Activated CD4-positive, alpha-beta T cell treated with anti-CD3 and anti-CD28 coated beads, Interleukin-2, amount 50 U/mL, for 48 hours (primary cell): ENCODE measurements at regions not wholly inside any gene's neighbourhood (a gene's known extent, or its start where the extent isn't known, plus 50 kb on each side); places are given as distances from the start of the nearest gene placed in this dataset.

ENCODE experiments used
- DNase-seq, 2 experiments: peaks; one replicate each; pipeline ENCODE4 v3.0.0-alpha.2; 2020

DNA sequence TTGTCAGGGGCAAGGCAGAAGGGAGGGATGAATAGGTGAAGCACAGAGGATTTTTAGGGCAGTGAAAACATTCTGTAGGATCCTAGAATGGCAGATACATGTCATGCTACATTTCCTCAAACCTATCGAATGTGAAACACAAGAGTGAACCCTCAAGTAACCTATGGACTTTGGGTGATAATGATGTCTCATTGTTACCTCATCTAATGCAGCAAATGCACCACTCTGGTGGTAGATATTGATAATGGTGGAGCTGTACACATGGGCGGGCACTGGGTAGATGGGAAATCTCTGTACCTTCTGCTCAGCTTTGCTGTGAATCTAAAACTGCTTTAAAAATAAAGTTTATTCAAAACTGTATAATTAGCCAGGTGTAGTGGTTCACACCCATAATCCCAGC lies 95.2 kb upstream of the NCK2 start:
- DNase-seq = no peak

DNA sequence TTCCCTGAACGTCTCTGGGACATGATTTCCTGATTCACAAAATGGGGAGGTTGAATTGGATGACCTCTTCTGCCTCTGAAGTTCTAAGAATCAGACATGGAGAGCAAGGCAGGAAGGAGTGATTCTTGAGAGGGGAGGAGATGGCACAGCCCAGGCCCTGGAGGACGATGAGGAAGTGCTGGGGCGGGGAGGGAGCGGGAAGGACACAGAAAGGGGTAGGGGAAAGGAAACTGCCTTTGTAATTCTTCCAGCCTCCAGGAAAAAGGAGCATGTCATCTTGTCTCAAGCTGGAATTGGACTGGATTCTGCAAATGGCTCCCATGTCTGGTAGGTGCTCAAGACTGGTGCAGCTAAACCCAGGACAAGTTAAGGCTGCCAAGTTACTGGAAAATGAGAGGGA lies 97.0 kb upstream of the NCK2 start:
- no peak for DNase-seq

GRCh38 chr2:105646774-105647076 lies 98.0 kb upstream of the NCK2 start:
- no peak for DNase-seq

DNA sequence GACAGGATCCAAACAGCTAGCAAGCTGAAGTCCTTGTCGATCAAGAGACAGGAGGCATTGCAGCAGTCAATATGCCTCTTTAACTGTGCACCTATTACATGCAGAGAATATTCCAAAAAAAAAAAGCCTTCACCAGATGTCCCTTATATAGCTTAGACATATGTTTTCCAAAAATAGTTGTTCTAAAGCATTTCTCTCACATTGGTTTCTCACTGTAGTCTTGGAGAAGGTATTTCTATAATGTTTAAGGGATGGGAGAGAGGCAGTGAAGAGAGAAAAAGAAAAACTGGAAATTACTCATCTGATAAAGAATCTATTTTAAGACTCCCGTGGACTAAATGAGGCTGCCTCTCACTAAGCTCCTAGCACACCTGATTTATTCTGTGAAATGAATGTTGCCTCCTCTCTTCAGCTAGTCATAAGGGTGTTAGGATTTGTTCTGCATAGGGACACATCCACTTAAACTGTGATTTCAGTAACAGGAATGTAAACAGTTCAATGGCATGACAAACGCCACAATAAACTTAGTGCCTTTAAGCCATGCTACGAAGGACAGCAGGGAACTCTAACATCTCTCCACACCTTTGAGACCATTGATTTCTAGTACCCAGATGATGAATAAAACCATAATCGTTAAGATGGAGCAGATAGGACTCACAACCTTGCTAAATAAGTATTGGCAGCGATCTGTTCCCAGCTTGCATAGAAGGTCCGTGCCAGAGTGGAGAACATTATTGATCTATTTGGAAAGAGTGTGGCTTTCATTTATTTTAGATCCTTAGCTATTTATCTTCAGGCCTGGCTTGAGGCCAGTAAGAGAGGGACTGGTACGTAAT lies 98.6 kb upstream of the NCK2 start:
- no peak for DNase-seq

- DNase-seq = no peak
Observed at GRCh38 chr2:105645031-105645937, 99.4 kb upstream of the NCK2 start.

- DNase-seq = no peak
Observed at GRCh38 chr2:105644174-105644980, 100.3 kb upstream of the NCK2 start.

DNA sequence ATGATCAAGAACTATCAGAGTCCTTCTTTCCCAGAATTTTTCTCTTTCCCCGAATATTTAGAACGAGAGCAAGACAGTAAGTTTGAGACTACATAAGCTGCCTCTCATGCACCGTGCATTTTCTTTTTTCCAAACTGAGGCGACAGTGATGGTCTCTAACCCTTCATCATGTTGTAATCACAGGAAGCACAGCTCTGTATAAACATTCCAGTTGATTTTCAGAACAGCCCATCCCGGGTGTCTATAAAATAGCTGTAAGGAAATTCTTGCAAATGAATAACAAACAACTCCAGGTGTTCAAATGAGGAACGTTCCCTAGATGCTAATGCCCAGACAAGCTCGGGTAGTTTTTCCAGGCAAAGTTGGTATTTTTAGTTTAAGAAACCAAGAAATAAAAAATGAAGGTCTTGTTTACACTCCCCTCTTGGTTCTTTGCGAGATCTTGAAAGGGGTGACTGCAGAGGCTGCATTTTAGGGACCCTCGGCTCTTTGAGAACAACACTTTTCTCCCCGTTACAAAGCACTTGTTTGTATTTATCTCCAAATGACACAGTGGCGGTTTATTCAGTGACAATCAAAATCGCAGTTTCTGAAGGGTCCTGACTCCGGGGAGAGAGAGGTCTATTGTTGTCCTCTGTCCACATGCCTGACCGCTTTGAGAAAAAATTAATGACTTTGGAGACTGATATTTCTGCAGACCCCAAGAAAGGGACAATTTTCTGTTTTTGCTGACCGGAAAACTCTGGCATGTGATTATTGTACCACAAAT lies 101.1 kb upstream of the NCK2 start:
- DNase-seq = no peak

- no peak for DNase-seq
Observed at GRCh38 chr2:105641389-105641811, 103.3 kb upstream of the NCK2 start.

DNA sequence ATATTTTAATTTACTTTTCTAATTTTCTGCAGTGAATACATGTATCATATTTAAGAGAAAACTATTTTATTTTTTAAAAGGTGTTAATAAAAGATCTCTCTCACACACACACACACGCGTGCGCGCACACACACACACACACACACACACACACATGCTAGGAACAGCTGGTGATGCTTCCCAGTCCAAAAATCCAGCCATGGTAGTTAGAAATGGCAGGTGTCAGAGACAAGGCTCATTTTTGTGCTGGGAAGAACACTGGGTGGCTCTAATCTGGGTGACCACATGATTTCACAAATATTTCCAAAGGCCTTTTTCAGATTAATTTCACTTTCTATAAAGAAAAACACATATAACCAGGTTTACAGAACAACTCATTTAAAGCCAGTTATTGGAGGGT lies 104.5 kb upstream of the NCK2 start:
- no peak for DNase-seq

DNA sequence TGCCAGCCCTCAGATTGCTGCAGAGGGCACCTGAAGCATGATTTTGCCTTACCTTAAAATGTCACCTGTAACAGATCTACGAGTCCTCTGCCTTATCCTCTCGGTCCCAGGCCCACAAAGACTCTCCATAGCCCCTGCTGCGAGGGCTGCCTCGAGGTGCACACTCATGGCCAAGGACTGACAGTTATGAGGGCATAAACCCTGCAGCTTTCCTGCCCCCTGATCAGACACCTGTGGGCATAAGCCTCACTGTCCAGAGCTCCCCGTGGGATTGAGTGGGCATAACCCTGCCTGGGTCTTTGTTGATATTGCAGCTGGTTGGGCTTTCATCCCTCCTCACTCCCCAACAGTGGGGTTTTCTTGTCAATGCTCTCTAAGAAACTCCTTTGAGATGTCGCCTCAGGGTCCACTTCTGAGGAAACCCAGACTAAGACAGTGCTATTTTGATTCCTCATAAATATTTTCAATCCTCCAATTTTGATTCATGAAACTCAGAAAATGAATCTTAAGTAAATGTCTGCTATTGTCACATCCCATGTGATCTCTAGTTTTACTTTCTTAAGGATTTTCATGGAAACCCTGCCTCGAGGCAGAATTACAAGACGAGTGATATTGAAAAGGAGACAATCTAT lies 108.5 kb upstream of the NCK2 start:
- DNase-seq = no peak

GRCh38 chr2:105635564-105635963 lies 109.1 kb upstream of the NCK2 start:
- DNase-seq = no peak

- no peak for DNase-seq
Observed at GRCh38 chr2:105634198-105634597, 110.5 kb upstream of the NCK2 start.

GRCh38 chr2:105631922-105632321 lies 112.8 kb upstream of the NCK2 start:
- no peak for DNase-seq

- DNase-seq = no peak
Observed at GRCh38 chr2:105631011-105631410, 113.7 kb upstream of the NCK2 start.

DNA sequence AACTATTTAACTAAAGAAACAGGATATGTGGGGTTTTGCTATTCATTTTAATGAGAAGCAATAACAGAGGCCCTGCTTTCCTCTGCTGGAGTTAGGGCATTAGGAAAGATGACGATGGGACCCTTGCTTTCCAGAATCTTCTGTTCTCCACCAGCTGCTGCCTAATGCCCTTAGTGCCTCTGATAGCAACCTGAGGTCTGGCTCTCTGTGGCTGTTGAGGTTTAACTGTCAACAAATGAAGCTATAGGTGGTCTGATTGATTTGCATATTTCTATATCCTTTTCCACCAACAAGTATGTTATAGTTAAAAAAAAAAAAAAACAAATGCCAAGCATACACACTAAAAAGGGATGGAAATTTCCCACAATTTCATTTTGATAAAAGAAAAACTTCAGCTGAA lies 115.1 kb upstream of the NCK2 start:
- DNase-seq = no peak

- no peak for DNase-seq
Observed at GRCh38 chr2:105627534-105627933, 117.2 kb upstream of the NCK2 start.

- no peak for DNase-seq
Observed at GRCh38 chr2:105626966-105627340, 117.8 kb upstream of the NCK2 start.

- DNase-seq = no peak
Observed at GRCh38 chr2:105626212-105626965, 118.3 kb upstream of the NCK2 start.

DNA sequence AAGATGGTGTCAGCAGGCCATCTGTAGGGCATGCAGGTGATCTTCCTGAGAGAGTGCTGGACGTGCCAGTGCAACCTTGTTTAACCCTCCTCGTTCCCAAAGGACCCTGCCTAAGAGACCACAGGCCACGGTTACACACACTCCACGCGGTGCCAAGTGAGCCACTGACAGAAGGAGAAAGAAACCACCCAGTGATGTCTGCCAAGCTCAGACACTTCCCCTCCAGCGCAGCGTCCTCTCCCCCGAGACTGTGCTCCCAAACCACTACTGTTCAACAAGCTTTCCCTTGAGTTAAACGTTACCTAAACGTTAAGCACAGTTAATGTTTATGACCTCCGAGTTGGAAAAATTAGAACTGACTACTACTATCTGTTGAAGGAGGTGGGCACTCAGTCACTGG lies 119.1 kb upstream of the NCK2 start:
- DNase-seq = no peak

GRCh38 chr2:105621038-105621437 lies 123.7 kb upstream of the NCK2 start:
- no peak for DNase-seq

GRCh38 chr2:105618351-105618659 lies 126.4 kb upstream of the NCK2 start:
- DNase-seq = no peak
